PC-3 (cell line): ENCODE measurements at regions not wholly inside any gene's neighbourhood (a gene's known extent, or its start where the extent isn't known, plus 50 kb on each side); places are given as distances from the start of the nearest gene placed in this dataset.

Experiments
- ATAC-seq: fragments of 200-7000 bp; cut with Tn5 transposase; 2 replicates; pipeline ENCODE4 v1.9.1; 2020; ENCODE audit warnings: mild to moderate bottlenecking, moderate library complexity
- BruUV-seq: library from RNA; stranded (reverse); fragments of 400-500 nt; replicated peaks from 2 replicates; lab custom pipeline; 2021; lab: Mats Ljungman, UMichigan
- CTCF ChIA-PET: fragments of 300-600 bp; sonication (Branson Sonifier 250); formaldehyde crosslinking; loops from one replicate; lab custom pipeline; 2022; ENCODE audit warnings: antibody characterized with exemption; lab: Charles Lee
- POLR2A ChIA-PET: fragments of 300-600 bp; sonication (Branson Sonifier 250); formaldehyde crosslinking; loops from one replicate; lab custom pipeline; 2022; ENCODE audit warnings: antibody characterized with exemption; ENCODE audit not compliant: unreplicated experiment; lab: Charles Lee
- DNase-seq: peaks from one replicate; pipeline ENCODE4 v3.0.0-alpha.2; 2015
- H2AFZ ChIP-seq: fragments of 300-600 bp; sonication (generic); 2 replicates; pipeline ENCODE4 v1.6.0; 2016; ENCODE audit warnings: antibody characterized with exemption, low read length
- H3F3A ChIP-seq: fragments of 300-600 bp; sonication (generic); one replicate; pipeline ENCODE4 v1.6.0; 2017; ENCODE audit warnings: antibody characterized with exemption, low read length, control low read depth, mild to moderate bottlenecking; ENCODE audit not compliant: unreplicated experiment
- H3K27ac ChIP-seq: fragments of 300-600 bp; sonication (generic); 2 replicates; pipeline ENCODE4 v1.5.1; 2016; ENCODE audit warnings: mild to moderate bottlenecking, low read length
- H3K27me3 ChIP-seq: fragments of 300-600 bp; sonication (generic); 2 replicates; pipeline ENCODE4 v1.6.1; 2016; ENCODE audit warnings: low read length, mixed read lengths
- H3K36me3 ChIP-seq: fragments of 300-600 bp; sonication (generic); 2 replicates; pipeline ENCODE4 v1.6.1; 2016; ENCODE audit warnings: low read depth, mixed run types, low read length, mixed read lengths
- H3K4me1 ChIP-seq: fragments of 300-600 bp; sonication (generic); 2 replicates; pipeline ENCODE4 v1.5.1; 2016; ENCODE audit warnings: low read length; ENCODE audit not compliant: insufficient read depth
- H3K4me2 ChIP-seq: fragments of 300-600 bp; sonication (generic); 2 replicates; pipeline ENCODE4 v1.6.0; 2016; ENCODE audit warnings: low read length
- H3K4me3 ChIP-seq: fragments of 300-600 bp; sonication (generic); 2 replicates; pipeline ENCODE4 v1.5.1; 2016; ENCODE audit warnings: mild to moderate bottlenecking, low read length, mixed read lengths
- H3K79me2 ChIP-seq: fragments of 300-600 bp; sonication (generic); 2 replicates; pipeline ENCODE4 v1.6.1; 2017; ENCODE audit warnings: low read length, mixed read lengths
- H3K9ac ChIP-seq: fragments of 300-600 bp; sonication (generic); 2 replicates; pipeline ENCODE4 v1.6.0; 2016; ENCODE audit warnings: mild to moderate bottlenecking, low read length
- H3K9me2 ChIP-seq: fragments of 300-600 bp; sonication (generic); replicated peaks from 2 replicates; pipeline ENCODE4 v1.6.1; 2016; ENCODE audit warnings: mixed run types, low read length, mixed read lengths
- H3K9me3 ChIP-seq: fragments of 300-600 bp; sonication (generic); 2 replicates; pipeline ENCODE4 v1.6.1; 2016; ENCODE audit warnings: low read length, mixed read lengths
- H4K20me1 ChIP-seq: fragments of 300-600 bp; sonication (generic); 2 replicates; pipeline ENCODE4 v1.6.1; 2016; ENCODE audit warnings: low read length, mixed read lengths
- CTCF ChIP-seq: fragments of 300-600 bp; sonication (generic); conservative IDR thresholded peaks from 2 replicates; pipeline ENCODE4 v1.5.1; 2017; ENCODE audit warnings: antibody characterized with exemption, low read depth, mild to moderate bottlenecking, low read length
- EZH2 ChIP-seq: fragments of 300-600 bp; sonication (generic); IDR thresholded peaks from one replicate; pipeline ENCODE4 v1.6.1; 2017; ENCODE audit warnings: antibody characterized with exemption, mild to moderate bottlenecking, low read length; ENCODE audit not compliant: unreplicated experiment
- EZH2phosphoT487 ChIP-seq: fragments of 300-600 bp; sonication (generic); IDR thresholded peaks from 2 replicates; pipeline ENCODE4 v1.6.1; 2018; ENCODE audit warnings: mild to moderate bottlenecking, antibody characterized with exemption, low read length, borderline replicate concordance
- intact Hi-C: fragments of 100-400 bp; cut with micrococcal nuclease; formaldehyde crosslinking; loops from 2 replicates; pipeline ENCODE4 v1.9.0; 2023

- H3K4me3 ChIP-seq, result no peak overlapping the region
- no peak overlapping the region for H3K9ac ChIP-seq
- H3K4me1 ChIP-seq, result no peaks in the 10 kb centered on the region
- H3K4me2 ChIP-seq, result no peak overlapping the region
- H3K79me2 ChIP-seq, result no peaks in the 10 kb centered on the region
- H3K27me3 ChIP-seq, result no peaks in the 10 kb centered on the region
- TF ChIP-seq EZH2, result no peak
- no peak for TF ChIP-seq EZH2phosphoT487
- ATAC-seq (no peak), DNase-seq (no peak)
- no peaks in the 10 kb centered on the region for H4K20me1 ChIP-seq
- H2AFZ ChIP-seq, result no peak overlapping the region
- ChIA-PET POLR2A (no interaction called here), CTCF (no interaction called here)
- intact Hi-C loops, result no loop called here
- BruUV-seq, result no TSS peak
- no peaks in the 10 kb centered on the region for H3K36me3 ChIP-seq
- H3K9me2 ChIP-seq, result no peaks in the 10 kb centered on the region
- H3K27ac ChIP-seq, result no peak overlapping the region
- no peaks in the 10 kb centered on the region for H3K9me3 ChIP-seq
- H3F3A ChIP-seq, result no peaks in the 10 kb centered on the region
Measured at GRCh38 chr7:52189153-52189778, 846.2 kb upstream of the POM121L12 start.

- TF ChIP-seq EZH2, result no peak
- no peak overlapping the region for H3K9ac ChIP-seq
- no peaks in the 10 kb centered on the region for H3K27me3 ChIP-seq
- no peaks in the 10 kb centered on the region for H4K20me1 ChIP-seq
- no TSS peak for BruUV-seq
- H2AFZ ChIP-seq, result no peak overlapping the region
- ATAC-seq (no peak), DNase-seq (no peak)
- H3K9me3 ChIP-seq, result no peaks in the 10 kb centered on the region
- H3K4me2 ChIP-seq, result no peak overlapping the region
- intact Hi-C loops, result no loop called here
- H3F3A ChIP-seq, result no peaks in the 10 kb centered on the region
- H3K27ac ChIP-seq, result no peak overlapping the region
- ChIA-PET POLR2A (no interaction called here), CTCF (no interaction called here)
- no peaks in the 10 kb centered on the region for H3K36me3 ChIP-seq
- H3K9me2 ChIP-seq, result no peaks in the 10 kb centered on the region
- H3K4me3 ChIP-seq, result no peak overlapping the region
- H3K79me2 ChIP-seq, result no peaks in the 10 kb centered on the region
- H3K4me1 ChIP-seq, result no peaks in the 10 kb centered on the region
Measured at GRCh38 chr7:52184006-52184703, 851.3 kb upstream of the POM121L12 start.

GRCh38 chr7:52179934-52180333 lies 855.5 kb upstream of the POM121L12 start:
- H3K36me3 ChIP-seq, result no peaks in the 10 kb centered on the region
- ChIA-PET POLR2A (no interaction called here), CTCF (no interaction called here)
- no peaks in the 10 kb centered on the region for H3K79me2 ChIP-seq
- ATAC-seq (no peak), DNase-seq (no peak)
- intact Hi-C loops, result no loop called here
- H3K4me1 ChIP-seq, result no peaks in the 10 kb centered on the region
- H3K9ac ChIP-seq, result no peak overlapping the region
- H3K27ac ChIP-seq, result no peak overlapping the region
- no peaks in the 10 kb centered on the region for H3K9me3 ChIP-seq
- no peak overlapping the region for H3K4me3 ChIP-seq
- no peak overlapping the region for H3K4me2 ChIP-seq
- no peaks in the 10 kb centered on the region for H3K27me3 ChIP-seq
- no peak for TF ChIP-seq EZH2
- TF ChIP-seq EZH2phosphoT487, result no peak
- TF ChIP-seq CTCF, result no peak
- H4K20me1 ChIP-seq, result no peaks in the 10 kb centered on the region
- no peak overlapping the region for H2AFZ ChIP-seq
- no peaks in the 10 kb centered on the region for H3F3A ChIP-seq
- no TSS peak for BruUV-seq
- no peaks in the 10 kb centered on the region for H3K9me2 ChIP-seq
